ENCODE measurements at regions not wholly inside any gene's neighbourhood (a gene's known extent, or its start where the extent isn't known, plus 50 kb on each side); places are given as distances from the start of the nearest gene placed in this dataset.
"Not testable (repeated sequence)": the region's sequence is repeated elsewhere in the genome, so short reads cannot be mapped to it uniquely, and the experiment has no call there.

DNA sequence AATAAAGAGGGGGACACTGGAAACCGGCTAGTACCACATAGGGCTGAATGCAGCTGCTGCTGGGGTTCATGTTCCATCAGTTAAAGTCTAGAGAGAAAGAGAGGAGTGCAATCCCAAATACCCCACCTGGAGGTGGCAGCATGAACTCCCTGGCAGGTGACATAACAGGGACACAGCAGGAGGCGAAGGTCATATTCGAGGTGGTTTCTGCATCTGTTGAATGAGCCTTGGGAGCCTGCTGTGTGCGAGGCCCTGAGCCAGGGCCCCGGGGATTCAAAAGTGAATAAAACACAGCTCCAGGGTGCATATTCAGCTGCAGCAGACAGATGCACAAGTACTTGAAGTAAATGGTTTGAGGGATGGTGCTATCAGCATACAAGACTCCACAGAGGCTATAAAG is 456.8 kb downstream of the SETD4 start:
- DNase-seq (ENCODE audit: low read depth): no peak

DNA sequence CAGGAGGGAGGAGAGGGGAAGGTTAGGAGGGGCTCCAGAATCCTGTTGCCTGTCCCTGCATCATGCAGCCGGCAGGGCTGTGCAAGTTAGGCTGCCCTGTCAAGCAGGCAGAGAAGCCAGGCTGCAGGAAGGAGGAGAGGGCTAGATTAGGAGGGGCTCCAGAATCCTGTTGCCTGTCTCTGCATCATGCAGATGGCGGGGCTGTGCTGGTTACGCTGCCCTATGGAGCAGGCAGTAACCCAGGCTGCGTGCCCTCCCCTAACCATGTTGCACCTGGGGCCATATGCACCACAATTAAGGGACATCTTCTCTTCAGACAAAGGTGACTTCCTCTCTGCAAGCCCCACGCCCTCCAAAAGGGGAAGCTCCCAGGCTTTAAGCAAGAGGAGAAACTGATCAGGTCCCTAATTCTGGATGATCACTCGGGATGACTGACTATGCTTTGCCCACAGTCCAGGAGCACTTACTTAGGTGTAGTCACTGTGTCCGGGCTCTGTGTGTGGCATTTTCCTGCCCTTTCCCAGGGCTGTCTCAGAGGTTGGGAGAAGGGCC is 457.4 kb downstream of the SETD4 start:
- no peak for DNase-seq (ENCODE audit: low read depth)

DNA sequence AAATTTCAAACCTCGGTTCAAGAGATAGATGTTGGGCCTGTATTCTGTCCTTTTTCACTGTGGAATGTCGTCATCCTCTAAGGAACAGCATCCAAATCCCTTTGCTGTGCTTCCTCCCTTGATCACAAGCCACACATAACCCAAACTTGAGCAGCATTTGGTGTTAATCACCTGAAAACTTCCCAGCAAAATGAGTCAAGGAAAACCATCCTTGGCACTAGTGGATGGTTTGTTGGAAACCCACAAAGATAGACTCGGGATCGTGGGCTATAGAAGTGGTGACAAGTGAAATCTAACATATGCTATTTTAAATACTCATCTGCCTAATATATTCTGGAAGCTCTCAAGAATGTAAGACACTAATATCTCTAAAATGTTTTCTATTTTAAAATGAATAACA is 459.1 kb downstream of the SETD4 start:
- DNase-seq (ENCODE audit: low read depth): no peak

GRCh38 chr21:35599164-35599563 is 461.2 kb downstream of the SETD4 start:
- no peak for DNase-seq (ENCODE audit: low read depth)

DNA sequence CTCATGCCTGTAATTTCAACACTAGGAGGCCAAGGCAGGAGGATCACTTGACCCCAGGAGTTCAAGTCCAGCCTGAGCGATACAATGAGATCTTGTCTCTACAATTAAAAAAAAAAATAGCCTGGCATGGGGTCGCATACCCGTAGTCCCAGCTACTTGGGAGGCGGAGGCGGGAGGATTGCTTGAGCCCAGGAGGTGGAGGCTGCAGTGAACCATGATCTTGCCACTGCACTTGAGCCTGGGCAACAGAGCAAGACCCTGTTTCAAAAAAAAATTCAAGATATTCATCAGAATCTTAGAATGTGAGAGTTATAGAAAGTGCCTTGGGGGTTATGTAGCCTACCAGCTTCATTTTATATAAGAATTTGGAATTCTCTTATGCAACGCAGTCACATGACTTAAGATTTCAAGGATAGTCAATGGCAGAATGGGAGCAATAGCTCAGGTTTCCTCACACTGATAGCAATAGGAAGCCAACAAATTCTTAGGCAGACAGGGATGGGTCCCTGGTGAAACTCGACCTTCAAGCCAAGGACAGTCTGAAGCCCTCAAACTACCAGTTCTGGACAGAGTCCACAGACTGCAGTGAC is 462.5 kb downstream of the SETD4 start:
- no peak for DNase-seq (ENCODE audit: low read depth)

GRCh38 chr21:35594905-35595304 is 465.4 kb downstream of the SETD4 start:
- no peak for DNase-seq (ENCODE audit: low read depth)

DNA sequence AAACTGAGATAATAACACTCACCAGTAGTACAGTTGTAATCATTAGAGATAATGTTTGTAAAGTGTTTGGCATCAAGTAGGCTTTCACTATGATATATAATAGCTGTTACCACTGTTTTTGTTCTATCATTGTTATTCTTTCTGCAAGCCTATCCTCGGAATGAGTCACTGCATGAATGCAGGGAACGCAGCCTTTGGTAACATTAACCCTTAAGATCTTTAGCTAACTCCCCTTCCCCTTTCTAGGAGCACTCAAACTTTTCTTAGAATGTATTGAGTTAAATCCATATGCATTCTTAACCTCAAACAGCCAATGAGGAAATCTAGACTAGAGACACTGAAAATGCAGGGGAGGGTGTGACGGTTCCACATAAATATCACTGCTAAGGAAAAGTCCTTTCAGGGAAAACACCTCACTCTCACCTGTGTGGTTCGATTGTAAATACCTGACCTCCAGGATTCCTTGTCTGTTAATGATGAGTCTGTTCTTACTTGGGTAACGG is 467.3 kb downstream of the SETD4 start:
- DNase-seq (ENCODE audit: low read depth): no peak

GRCh38 chr21:35590284-35590683 is 470.0 kb downstream of the SETD4 start:
- not testable (repeated sequence) for DNase-seq (ENCODE audit: low read depth)

DNA sequence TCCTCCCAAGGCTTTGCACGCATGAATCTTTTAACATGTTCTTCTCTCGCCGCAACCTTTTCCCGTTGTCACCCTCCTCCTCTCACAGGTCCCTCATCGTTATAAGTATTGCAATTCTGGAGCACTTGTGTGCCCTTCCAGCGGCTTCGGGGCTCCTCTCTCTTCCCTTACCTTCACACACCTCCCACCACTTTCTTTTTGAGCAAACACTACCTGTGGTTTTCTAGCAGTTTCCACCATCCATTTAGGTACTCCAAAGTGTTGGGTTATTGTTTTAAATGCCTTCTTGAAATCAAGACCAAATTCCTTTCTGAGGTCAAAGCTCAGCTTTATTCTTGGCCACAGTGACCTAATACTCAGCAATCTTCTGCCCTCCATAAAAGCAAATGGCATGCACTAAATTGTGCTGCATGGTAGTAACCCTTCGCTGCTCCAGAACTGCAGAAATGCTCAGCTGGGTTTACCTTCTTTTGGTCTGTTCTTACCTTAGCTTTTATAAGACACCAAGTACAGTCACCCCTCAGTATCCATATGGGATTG is 472.4 kb downstream of the SETD4 start:
- no peak for DNase-seq (ENCODE audit: low read depth)

DNA sequence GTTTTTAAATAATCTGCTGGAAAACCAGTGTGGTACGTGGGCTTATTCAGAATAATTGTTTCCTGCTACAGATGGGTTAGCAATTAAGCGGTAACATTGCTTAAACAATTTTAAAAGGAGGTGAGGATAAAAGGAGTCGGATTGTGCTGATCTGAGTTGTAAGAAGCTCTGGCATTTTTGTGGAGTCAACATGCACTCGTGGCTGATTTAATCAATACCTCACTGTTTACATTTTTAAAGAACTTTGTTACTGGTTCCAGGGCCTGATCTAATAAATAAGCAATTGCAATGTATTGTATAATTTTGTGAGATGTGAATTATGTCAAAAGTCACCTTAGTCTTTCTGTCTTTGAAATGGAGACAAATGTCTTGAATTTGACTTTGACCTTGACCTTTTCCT is 474.0 kb downstream of the SETD4 start:
- DNase-seq (ENCODE audit: low read depth): no peak

DNA sequence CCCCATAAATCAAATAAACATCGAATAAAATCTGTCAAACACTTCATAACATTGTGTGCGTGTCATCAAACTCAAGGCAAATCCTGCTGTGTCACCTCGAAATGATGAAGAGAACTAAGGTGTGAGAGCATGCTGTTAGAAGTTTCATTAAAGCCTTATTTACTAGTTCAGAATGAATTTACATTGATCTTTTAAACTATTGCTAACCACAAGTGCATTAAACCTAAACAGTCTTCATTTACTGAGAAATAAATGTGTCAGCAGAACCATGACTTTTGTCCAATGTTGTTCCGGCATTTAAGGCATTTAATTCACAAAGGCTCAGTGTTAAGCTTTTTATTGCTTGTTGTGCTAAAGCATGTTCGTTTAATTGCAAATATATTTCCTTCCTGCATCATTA is 474.4 kb downstream of the SETD4 start:
- DNase-seq (ENCODE audit: low read depth): no peak

GRCh38 chr21:35585155-35585554 is 475.2 kb downstream of the SETD4 start:
- DNase-seq (ENCODE audit: low read depth): no peak

DNA sequence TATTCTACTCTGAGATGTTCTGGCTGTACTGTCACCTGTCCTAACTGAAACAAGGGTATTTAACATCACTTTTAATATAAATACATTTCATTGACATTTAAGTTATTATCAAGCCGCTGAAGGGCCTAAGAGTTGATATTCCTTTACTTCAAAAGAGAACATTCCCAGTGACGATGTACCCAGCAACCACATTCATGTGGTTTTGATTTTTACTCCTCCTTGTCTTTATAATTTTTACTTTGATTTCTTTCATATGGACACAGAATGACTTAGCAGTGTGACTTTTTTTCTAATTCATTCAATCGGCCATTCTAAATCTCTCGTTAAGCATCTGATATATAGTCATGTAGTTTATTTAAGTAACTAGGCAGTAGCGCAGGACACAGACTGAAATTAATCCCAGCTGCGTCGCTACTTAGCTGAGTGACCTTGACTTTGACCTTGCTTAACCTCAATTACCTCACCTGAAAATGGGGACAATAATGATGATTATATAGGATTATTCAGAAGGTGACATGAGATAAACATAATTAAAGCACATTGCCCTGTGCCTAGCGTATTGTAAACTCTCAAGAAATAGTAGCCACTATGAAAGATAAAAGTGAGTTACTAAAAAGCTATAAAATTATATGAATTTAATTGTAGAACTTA is 476.6 kb downstream of the SETD4 start:
- no peak for DNase-seq (ENCODE audit: low read depth)

DNA sequence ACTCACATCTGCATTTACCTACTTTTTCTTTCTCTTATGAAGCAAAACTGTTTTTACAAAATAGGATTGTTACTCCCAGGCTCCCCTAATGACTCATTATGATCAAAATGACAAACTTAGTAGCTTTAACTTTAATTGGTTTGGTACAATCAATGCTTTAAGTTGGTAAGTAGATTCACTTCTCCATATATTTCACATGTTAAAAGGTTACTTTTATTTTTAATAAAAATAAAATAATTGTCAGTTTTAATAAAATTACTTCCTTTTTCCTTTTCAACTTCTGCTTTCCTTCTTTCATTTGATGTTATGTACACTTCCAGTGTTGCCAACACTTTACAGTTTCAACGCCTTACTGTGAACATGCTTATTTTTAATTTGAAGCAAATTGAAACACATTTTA is 477.6 kb downstream of the SETD4 start:
- no peak for DNase-seq (ENCODE audit: low read depth)

GRCh38 chr21:35581640-35582039 is 478.7 kb downstream of the SETD4 start:
- DNase-seq (ENCODE audit: low read depth): no peak

- DNase-seq (ENCODE audit: low read depth): no peak
These were observed 480.6 kb downstream of the SETD4 start for GRCh38 chr21:35579520-35580293.

DNA sequence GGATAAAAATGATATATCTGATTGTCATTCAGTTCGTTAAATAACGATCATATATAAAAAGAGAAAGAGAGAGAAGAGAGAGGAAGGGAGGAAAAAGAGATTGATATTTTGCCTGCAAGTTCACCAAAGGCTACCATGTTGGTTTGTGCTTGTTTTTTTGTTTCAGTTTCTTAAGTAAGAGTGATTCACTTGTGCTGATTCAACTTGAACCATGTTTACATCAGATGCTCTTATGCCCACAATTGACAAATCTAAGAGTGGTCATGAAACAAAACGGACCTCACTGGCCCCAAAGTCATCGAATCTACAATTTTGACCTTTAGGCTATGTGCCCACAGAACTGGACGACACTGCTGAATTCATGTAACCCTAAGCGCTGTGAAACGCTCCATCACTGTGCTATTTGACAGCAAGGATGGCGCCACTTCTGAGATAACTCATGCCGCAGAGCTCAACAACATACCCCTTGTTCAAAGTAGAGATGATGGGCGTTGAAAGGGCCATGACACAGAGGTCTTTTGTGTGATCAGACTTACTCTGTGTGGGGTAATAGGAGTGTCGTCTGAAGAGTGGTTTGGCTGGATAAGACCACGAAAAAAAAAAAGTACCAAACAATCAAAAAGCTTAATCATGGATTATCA is 481.4 kb downstream of the SETD4 start:
- no peak for DNase-seq (ENCODE audit: low read depth)

GRCh38 chr21:35578347-35578782 is 482.0 kb downstream of the SETD4 start:
- DNase-seq (ENCODE audit: low read depth): no peak

GRCh38 chr21:35575280-35575915 is 484.9 kb downstream of the SETD4 start:
- DNase-seq (ENCODE audit: low read depth): no peak

- DNase-seq (ENCODE audit: low read depth): no peak
These were observed 486.6 kb downstream of the SETD4 start for GRCh38 chr21:35573472-35574374.

DNA sequence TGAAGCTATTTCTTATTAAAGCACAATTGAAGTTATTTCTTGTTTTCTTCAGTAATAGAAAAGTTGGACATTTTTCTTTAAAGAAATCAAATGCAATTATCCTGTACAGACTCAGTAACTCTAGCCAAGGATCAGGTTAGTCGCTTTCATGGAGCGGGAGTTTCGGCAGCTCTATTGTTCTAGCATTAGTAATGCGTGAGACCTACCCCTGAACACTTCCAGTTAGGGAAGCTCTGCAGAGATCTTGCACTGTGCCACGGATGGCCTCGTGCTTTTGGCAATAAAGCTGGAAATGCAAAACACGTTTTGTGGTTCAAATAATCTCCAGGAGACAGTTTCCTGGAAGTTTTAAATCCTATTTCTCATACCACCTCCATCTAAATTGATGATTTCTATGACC is 488.4 kb downstream of the SETD4 start:
- DNase-seq (ENCODE audit: low read depth): no peak

Measured in CMK (cell line).